ENCODE measurements at regions not wholly inside any gene's neighbourhood (a gene's known extent, or its start where the extent isn't known, plus 50 kb on each side); places are given as distances from the start of the nearest gene placed in this dataset.

- no peak overlapping the region for H2AK5ac ChIP-seq (ENCODE audit: insufficient read length, low read length)
- H3K18ac ChIP-seq (ENCODE audit: insufficient read length, low read depth, low read length) = no peak overlapping the region
- H3K23ac ChIP-seq (ENCODE audit: insufficient read length, low read depth, low read length) = no peak overlapping the region
- H3K27me3 ChIP-seq (ENCODE audit: insufficient read depth, low read length) = no peaks in the 10 kb centered on the region
- H3K9ac ChIP-seq (ENCODE audit: extremely low read depth, insufficient read length, low read length) = no peak overlapping the region
- H2BK15ac ChIP-seq (ENCODE audit: low read depth, low read length) = no peak overlapping the region
- no peaks in the 10 kb centered on the region for H4K20me1 ChIP-seq (ENCODE audit: control insufficient read depth, insufficient read depth, insufficient read length)
- H3K14ac ChIP-seq (ENCODE audit: insufficient read depth, low read length) = no peak overlapping the region
- Mint-ChIP-seq H3K4me3 (no peak overlapping the region), H3K27ac (no peak overlapping the region), H3K4me1 (no peaks in the 10 kb centered on the region), H3K36me3 (ENCODE audit: insufficient read depth in 1 of 3, low read depth in 3 of 3) (no peaks in the 10 kb centered on the region), H3K9me3 (no peaks in the 10 kb centered on the region), H3K27me3 (ENCODE audit: low read depth) (no peaks in the 10 kb centered on the region)
- no peak overlapping the region for H3K4me2 ChIP-seq (ENCODE audit: insufficient read depth, insufficient read length, low read length)
- H3K4ac ChIP-seq (ENCODE audit: low read depth, low read length) = no peak overlapping the region
- no peak overlapping the region for H2BK12ac ChIP-seq (ENCODE audit: insufficient read length, low read depth, low read length)
- H2BK120ac ChIP-seq (ENCODE audit: low read depth, low read length, poor library complexity, severe bottlenecking) = no peak overlapping the region
- H2BK5ac ChIP-seq (ENCODE audit: insufficient read length, low read length) = no peak overlapping the region
- no peaks in the 10 kb centered on the region for H3K4me1 ChIP-seq (ENCODE audit: insufficient read depth, low read length)
- no peak overlapping the region for H2BK20ac ChIP-seq (ENCODE audit: low read depth, low read length, poor library complexity, severe bottlenecking)
- H3T11ph ChIP-seq (ENCODE audit: low read length) = no peak overlapping the region
- H2AFZ ChIP-seq (ENCODE audit: low read length) = no peak overlapping the region
- no peaks in the 10 kb centered on the region for H3K79me2 ChIP-seq (ENCODE audit: insufficient read depth, low read length)
- no CpG with 5 or more reads among the region's 4 CpGs for WGBS (ENCODE audit: extremely low coverage, insufficient read length, low lambda C conversion rate)
- H4K91ac ChIP-seq (ENCODE audit: insufficient read length, low read depth, low read length) = no peak overlapping the region
- no peak overlapping the region for H3K56ac ChIP-seq (ENCODE audit: insufficient read length, low read depth, low read length)
- no peak for DNase-seq
- no peaks in the 10 kb centered on the region for H3K79me1 ChIP-seq (ENCODE audit: insufficient read depth, low read depth, low read length, poor library complexity, severe bottlenecking)
- no peak for TF ChIP-seq CTCF (conservative IDR thresholded peaks at IDR 0.05)
- no peaks in the 10 kb centered on the region for H3K23me2 ChIP-seq (ENCODE audit: insufficient read length, low read depth, low read length, poor library complexity, severe bottlenecking)
- H4K8ac ChIP-seq (replicated peaks; ENCODE audit: insufficient read length, low read depth, low read length) = no peak overlapping the region
- no peak overlapping the region for H4K5ac ChIP-seq (ENCODE audit: insufficient read length, low read depth, low read length)
- H3K27ac ChIP-seq (ENCODE audit: insufficient read length, low read depth, low read length) = no peak overlapping the region
- no peaks in the 10 kb centered on the region for H3K9me3 ChIP-seq (ENCODE audit: control insufficient read depth, low read depth, low read length)
These were observed 126.8 kb upstream of the ADRA1D start for GRCh38 chr20:4375881-4376280.

Measured in H9 (cell line).